ENCODE measurements at regions not wholly inside any gene's neighbourhood (a gene's known extent, or its start where the extent isn't known, plus 50 kb on each side); places are given as distances from the start of the nearest gene placed in this dataset.

DNA sequence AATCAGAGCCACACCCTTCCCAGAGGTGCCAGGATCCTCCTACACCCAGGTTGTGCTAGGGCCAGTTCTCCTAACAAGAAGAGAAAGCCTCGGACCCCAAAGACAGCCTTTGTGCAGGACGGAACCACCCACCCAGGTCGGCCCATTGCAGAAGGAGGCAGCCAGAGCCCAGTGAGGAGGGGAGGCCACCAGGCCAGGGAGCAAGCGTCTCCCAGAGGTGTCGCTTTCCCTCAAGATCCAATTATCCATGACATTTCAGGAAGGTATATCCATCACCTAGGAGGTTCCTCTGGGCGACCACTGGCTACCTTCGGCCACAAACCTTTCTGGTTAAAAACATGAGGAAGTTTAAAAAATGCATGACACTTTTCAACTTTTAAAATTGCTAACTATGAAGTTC, 87.4 kb upstream of the THBS2 start:
- H3K4me1 ChIP-seq (ENCODE audit: insufficient read depth): peaks cover 14% of the 10 kb centered on the region
- no peaks in the 10 kb centered on the region for H3K27me3 ChIP-seq (ENCODE audit: insufficient read depth)
- H3K4me3 ChIP-seq: no peak overlapping the region
- Mint-ChIP-seq H3K27me3 (ENCODE audit: insufficient read depth, low read depth, poor library complexity) (peaks cover 6% of the 10 kb centered on the region), H3K27ac (no peak overlapping the region), H3K9me3 (no peaks in the 10 kb centered on the region; the same call in 2 of the 3 replicates), H3K36me3 (ENCODE audit: low read depth) (no peaks in the 10 kb centered on the region), H3K4me3 (no peak overlapping the region), H3K4me1 (peaks cover 19% of the 10 kb centered on the region)
- TF ChIP-seq ZNF331 (CRISPR knock-in tag; IDR thresholded peaks at IDR 0.05; ENCODE audit: low read depth) (no peak), EZH2phosphoT487 (IDR thresholded peaks at IDR 0.05; ENCODE audit: unreplicated experiment) (no peak), ETS1 (IDR thresholded peaks at IDR 0.05) (no peak), ZNF462 (CRISPR knock-in tag; IDR thresholded peaks at IDR 0.05) (no peak), JUNB (IDR thresholded peaks at IDR 0.05; ENCODE audit: unreplicated experiment) (no peak), ZNF114 (CRISPR knock-in tag; IDR thresholded peaks at IDR 0.05) (no peak)
- H3K36me3 ChIP-seq (ENCODE audit: insufficient read depth): no peaks in the 10 kb centered on the region
- DNase-seq (ENCODE audit: low spot score): no peak
- H3K27ac ChIP-seq (ENCODE audit: low read depth): no peak overlapping the region
- H3K9me2 ChIP-seq (ENCODE audit: insufficient read depth): no peaks in the 10 kb centered on the region
- H3F3A ChIP-seq (replicated peaks; ENCODE audit: low read depth): no peaks in the 10 kb centered on the region
- no peaks in the 10 kb centered on the region for H4K20me1 ChIP-seq (replicated peaks; ENCODE audit: insufficient read depth)
- no peak overlapping the region for H3K4me2 ChIP-seq
- ATAC-seq: no peak
- no peaks in the 10 kb centered on the region for H3K79me2 ChIP-seq (replicated peaks; ENCODE audit: insufficient read depth)
- H2AFZ ChIP-seq: no peak overlapping the region

All from GM23338 (cell line).